ACC112 (cell line): ENCODE measurements at regions not wholly inside any gene's neighbourhood (a gene's known extent, or its start where the extent isn't known, plus 50 kb on each side); places are given as distances from the start of the nearest gene placed in this dataset.
A peak's percentile ranks its signal among the peaks of the same experiment; 100 is the strongest.

Experiments
- H2AFZ ChIP-seq: fragments of 200-600 bp; sonication (generic); one replicate; pipeline ENCODE4 v1.6.0; 2017; ENCODE audit warnings: antibody characterized with exemption, low read length; ENCODE audit not compliant: unreplicated experiment
- H3K27ac ChIP-seq: fragments of 200-600 bp; sonication (generic); 2 replicates; pipeline ENCODE4 v1.5.1; 2014; ENCODE audit warnings: low read depth, mild to moderate bottlenecking, antibody characterized with exemption, low read length, moderate library complexity
- H3K27me3 ChIP-seq: fragments of 200-600 bp; sonication (generic); 2 replicates; pipeline ENCODE4 v1.6.1; 2014; ENCODE audit warnings: mild to moderate bottlenecking, antibody characterized with exemption, low read length, moderate library complexity, mixed read lengths; ENCODE audit not compliant: insufficient read depth
- H3K36me3 ChIP-seq: fragments of 200-600 bp; sonication (generic); 2 replicates; pipeline ENCODE4 v1.6.1; 2016; ENCODE audit warnings: mild to moderate bottlenecking, antibody characterized with exemption, low read length, moderate library complexity, mixed read lengths; ENCODE audit not compliant: insufficient read depth
- H3K4me1 ChIP-seq: fragments of 200-600 bp; sonication (generic); one replicate; pipeline ENCODE4 v1.6.1; 2016; ENCODE audit warnings: low read length, mixed read lengths; ENCODE audit not compliant: insufficient read depth, unreplicated experiment, control insufficient read depth
- H3K4me3 ChIP-seq: fragments of 200-600 bp; sonication (generic); 2 replicates; pipeline ENCODE4 v1.5.1; 2014; ENCODE audit warnings: mild to moderate bottlenecking, low read depth, low read length
- H3K79me2 ChIP-seq: fragments of 200-600 bp; sonication (generic); one replicate; pipeline ENCODE4 v1.6.0; 2016; ENCODE audit warnings: low read length; ENCODE audit not compliant: control insufficient read depth, unreplicated experiment, insufficient read depth

DNA sequence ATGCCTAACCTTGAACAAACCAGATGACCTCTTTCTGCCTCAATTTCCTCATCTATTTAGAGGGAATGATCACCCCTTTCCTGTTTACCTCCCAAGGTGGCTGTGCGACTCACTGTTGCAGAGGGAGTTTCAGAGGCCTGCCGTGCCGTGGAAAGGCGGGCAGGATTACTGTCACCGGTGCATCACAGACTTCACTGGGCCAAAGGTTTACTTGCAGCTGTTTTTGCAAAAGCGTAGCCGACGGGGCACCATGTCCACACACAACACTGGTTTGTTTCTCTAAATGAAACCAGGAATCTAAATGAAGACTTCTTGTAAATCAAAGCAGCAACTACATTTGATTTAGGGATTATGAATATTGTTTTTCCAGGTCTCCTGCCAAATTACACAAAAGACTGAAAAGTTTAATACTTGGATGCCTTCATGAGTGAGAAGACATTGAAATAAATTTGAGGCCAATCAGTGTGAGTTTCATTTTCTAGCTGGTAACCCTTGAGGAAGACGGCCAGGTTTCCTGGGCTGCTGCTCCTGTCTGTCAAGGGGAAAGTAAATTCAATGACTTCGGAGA lies 696.1 kb upstream of the TMEM132C start:
- no peaks in the 10 kb centered on the region for H3K79me2 ChIP-seq
- no peak overlapping the region for H3K27ac ChIP-seq
- no peak overlapping the region for H3K4me3 ChIP-seq
- H3K4me1 ChIP-seq, result no peaks in the 10 kb centered on the region
- no peak overlapping the region for H2AFZ ChIP-seq
- H3K36me3 ChIP-seq, result no peaks in the 10 kb centered on the region
- H3K27me3 ChIP-seq, result peaks cover 6% of the 10 kb centered on the region; the same call in 1 of the 2 replicates

DNA sequence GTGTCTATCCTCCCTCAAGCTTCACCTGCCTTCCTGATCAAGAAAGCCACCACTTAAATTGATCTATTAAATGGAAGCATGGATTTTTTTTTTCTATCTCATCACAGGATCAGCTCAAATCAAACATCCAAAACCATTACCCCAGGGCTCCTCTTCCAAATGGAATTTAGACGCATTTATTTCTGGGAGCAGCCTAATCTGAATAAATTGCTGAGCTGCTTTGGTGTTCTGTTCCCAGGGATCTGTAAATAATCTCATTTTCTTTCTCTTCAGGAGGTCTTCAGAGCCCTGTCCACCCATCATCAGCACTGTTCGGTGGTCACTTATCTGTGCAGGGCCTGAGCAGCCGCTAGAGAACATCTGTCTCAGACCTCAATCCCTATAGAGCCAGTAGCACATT lies 695.4 kb upstream of the TMEM132C start:
- Histone ChIP-seq H3K36me3 (no peaks in the 10 kb centered on the region), H3K27ac (no peak overlapping the region), H3K4me1 (no peaks in the 10 kb centered on the region), H3K4me3 (no peak overlapping the region), H3K27me3 (peaks cover 6% of the 10 kb centered on the region; the same call in 1 of the 2 replicates), H2AFZ (no peak overlapping the region), H3K79me2 (no peaks in the 10 kb centered on the region)

DNA sequence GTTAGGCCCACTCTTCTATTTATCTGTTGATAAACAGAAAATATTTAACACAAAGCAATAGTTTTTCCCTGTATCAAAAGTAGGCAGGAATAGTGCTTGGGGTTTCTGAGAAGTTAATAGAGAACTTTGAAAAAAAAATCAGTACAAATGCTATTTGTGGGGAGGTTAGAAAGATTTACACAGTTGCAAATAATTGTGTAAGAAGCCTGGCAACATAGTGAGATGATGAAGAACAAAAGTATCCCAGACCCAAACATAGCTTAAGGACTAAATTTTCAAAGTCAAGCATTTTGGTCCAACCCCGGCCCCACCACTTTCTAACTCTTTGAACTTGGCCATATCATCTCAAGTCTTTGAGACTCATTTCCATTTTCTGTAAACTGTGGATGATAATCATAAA lies 687.5 kb upstream of the TMEM132C start:
- Histone ChIP-seq H3K27ac (no peak overlapping the region), H3K4me1 (no peaks in the 10 kb centered on the region), H3K4me3 (no peak overlapping the region), H3K79me2 (no peaks in the 10 kb centered on the region), H3K36me3 (no peaks in the 10 kb centered on the region), H3K27me3 (peaks cover under 1% of the 10 kb centered on the region; the same call in 1 of the 2 replicates), H2AFZ (no peak overlapping the region)

DNA sequence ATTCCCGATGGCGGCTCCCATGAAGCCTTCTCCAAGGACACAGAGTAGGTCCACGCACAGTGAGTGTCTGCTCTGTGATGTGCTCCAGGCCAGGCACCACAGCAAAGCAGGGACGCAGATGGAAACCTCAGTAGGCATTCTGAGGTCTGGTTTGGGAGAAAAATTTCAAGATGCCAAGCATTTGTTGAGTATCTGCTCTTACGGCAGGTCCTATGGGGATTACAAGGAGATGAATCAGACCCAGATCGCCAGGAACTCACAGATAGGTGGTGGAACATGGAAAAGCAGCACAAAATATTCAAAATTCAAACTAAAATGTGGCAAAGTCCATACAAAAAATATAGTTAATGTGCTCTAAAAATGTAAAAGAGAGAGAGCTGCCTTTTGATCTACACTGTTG lies 684.9 kb upstream of the TMEM132C start:
- Histone ChIP-seq H3K27ac (no peak overlapping the region), H3K4me1 (no peaks in the 10 kb centered on the region), H3K36me3 (no peaks in the 10 kb centered on the region), H3K27me3 (no peaks in the 10 kb centered on the region), H3K79me2 (no peaks in the 10 kb centered on the region), H2AFZ (no peak overlapping the region), H3K4me3 (no peak overlapping the region)

DNA sequence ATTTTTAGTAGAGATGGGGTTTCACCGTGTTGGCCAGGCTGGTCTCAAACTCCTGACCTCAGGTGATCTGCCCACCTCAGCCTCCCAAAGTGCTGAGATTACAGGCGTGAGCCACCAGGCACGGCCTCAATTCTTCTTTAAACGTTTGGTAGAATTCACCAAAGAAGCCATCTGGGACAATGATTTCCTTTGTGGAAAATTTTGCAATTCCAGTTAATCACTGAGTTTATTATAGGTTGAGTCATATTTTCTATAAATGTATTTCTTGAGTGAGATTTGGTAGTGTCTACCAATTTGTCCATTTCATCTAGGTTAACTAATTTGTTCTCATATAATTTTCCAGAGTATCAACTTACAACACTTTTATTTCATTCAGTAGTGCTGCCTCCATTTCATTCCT lies 683.9 kb upstream of the TMEM132C start:
- H3K27me3 ChIP-seq, result no peaks in the 10 kb centered on the region

DNA sequence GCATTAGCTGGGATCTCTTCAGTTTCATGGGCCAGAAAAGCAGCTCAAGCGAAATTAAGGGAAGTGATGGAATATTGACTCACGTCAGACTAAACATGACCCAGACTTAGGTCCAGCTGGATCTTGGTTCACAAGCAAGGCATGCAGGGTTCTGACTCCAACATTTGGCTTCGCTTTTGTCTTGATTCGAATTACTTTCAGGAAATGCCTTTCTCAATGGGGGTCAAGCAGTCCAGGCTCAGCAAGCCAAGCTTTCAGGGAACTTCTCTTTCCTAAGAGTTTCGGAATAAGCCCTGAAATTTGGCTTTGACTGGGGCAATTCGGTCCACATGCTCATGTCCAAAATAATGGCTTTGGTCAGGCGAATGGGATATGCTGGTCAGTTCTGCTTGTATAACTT lies 678.7 kb upstream of the TMEM132C start:
- Histone ChIP-seq H3K36me3 (no peaks in the 10 kb centered on the region), H2AFZ (peak overlapping the region; percentile 53), H3K4me3 (peak overlapping the region; percentile 55), H3K79me2 (no peaks in the 10 kb centered on the region), H3K4me1 (peaks cover 15% of the 10 kb centered on the region), H3K27me3 (no peaks in the 10 kb centered on the region), H3K27ac (peak overlapping the region; percentile 48; the same call in 1 of the 2 replicates)

More for the DNA sequence above, 683.9 kb upstream of the TMEM132C start:
- no peak overlapping the region for H2AFZ ChIP-seq
- H3K4me3 ChIP-seq, result no peak overlapping the region
- no peak overlapping the region for H3K27ac ChIP-seq
- no peaks in the 10 kb centered on the region for H3K79me2 ChIP-seq
- H3K4me1 ChIP-seq, result peaks cover 6% of the 10 kb centered on the region
- H3K36me3 ChIP-seq, result no peaks in the 10 kb centered on the region

DNA sequence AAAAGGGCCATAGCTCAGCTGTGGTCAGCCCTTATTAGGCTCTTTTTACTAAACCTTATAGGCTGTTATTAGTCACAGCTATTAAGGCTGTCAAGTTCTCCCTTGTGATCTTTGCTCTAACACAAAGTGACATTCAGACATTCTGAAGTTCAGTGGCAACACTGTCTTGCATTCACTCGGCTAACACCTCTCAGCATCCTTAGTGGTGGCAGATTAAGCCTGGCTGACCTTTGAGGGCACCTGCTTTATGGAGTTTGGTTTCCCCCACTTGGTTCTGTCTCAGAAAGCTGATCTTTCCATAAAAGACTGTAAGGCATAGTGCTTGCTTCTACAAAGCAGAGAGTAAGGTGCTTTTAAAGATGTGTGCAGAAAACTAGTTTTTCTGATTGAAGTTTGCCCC lies 677.4 kb upstream of the TMEM132C start:
- H2AFZ ChIP-seq, result no peak overlapping the region
- H3K27ac ChIP-seq, result no peak overlapping the region
- H3K36me3 ChIP-seq, result no peaks in the 10 kb centered on the region
- no peaks in the 10 kb centered on the region for H3K79me2 ChIP-seq
- H3K27me3 ChIP-seq, result no peaks in the 10 kb centered on the region
- peaks cover 15% of the 10 kb centered on the region for H3K4me1 ChIP-seq
- H3K4me3 ChIP-seq, result no peak overlapping the region

DNA sequence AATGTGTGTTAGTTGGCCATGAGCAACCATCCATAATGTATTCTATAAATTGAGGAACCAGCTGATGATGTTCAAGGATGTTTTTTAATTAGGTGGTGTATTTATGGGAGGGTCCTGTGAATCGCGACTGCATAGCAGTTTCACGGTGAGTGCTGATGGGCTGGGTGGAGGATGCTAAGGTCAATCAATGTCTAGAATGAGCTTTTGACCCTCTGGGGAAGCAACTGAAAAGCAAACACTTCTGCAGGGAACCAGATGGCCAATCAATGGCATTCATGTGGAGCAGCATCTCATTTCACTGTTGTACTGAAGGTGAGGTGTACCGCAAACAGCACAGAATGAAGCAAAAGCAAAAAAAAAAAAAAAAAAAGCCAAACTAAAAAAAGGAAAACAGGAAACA lies 676.1 kb upstream of the TMEM132C start:
- H3K27me3 ChIP-seq, result no peaks in the 10 kb centered on the region
- no peaks in the 10 kb centered on the region for H3K36me3 ChIP-seq
- no peak overlapping the region for H3K4me3 ChIP-seq
- H3K27ac ChIP-seq, result no peak overlapping the region
- no peaks in the 10 kb centered on the region for H3K79me2 ChIP-seq
- peaks cover 15% of the 10 kb centered on the region for H3K4me1 ChIP-seq
- H2AFZ ChIP-seq, result no peak overlapping the region

DNA sequence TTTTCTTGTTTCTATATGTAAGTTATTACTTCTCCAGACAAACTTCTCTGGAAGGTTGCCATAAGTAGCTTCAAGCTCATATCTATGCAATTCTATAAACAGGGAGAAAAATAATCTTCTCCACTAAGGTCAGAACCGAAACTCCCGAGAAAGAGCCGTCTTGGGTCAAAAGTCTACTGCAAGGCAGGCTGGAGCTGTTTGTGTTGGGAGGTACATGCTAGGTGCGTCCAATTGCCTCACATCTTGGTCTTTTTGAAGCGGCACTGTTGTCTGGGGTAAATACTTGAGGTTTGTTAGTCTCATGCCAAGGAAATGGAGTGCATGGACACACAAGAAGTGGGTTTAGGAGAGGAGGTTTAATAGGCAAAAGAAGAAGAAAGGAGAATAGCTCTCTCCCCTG lies 674.7 kb upstream of the TMEM132C start:
- Histone ChIP-seq H3K4me1 (peaks cover 15% of the 10 kb centered on the region), H3K27ac (no peak overlapping the region), H3K27me3 (no peaks in the 10 kb centered on the region), H2AFZ (no peak overlapping the region), H3K4me3 (no peak overlapping the region), H3K36me3 (no peaks in the 10 kb centered on the region), H3K79me2 (no peaks in the 10 kb centered on the region)

DNA sequence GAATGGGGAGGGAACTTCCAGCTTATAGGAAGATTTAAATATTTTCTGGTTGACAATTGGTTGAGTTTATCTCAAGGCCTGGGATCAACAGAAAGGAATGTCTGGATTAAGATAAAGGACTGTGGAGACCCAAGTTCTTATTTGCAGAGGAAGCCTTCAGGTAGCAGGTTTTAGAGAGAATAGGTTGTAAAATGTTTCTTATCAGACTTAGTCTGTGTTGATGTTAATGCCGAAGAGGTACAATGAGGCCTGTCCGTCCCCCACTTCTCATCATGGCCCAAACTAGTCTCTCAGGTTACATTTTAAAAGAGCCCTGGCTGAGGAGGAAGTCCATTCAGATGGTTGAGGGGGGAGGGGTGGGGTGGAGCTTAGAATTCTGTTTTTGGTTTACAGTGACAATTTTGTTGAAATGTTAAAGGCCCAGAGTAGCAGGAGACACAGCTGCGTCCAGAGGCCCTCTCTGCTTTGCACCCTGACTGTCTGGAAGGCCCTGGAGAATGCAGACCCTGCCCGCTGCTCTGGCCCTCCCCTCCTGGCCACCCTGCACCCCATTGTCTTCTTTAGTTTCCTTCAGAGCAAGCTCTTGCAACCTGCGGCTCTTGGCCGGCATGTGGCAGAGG lies 672.5 kb upstream of the TMEM132C start:
- H3K36me3 ChIP-seq, result no peaks in the 10 kb centered on the region
- no peak overlapping the region for H2AFZ ChIP-seq
- no peaks in the 10 kb centered on the region for H3K4me1 ChIP-seq
- H3K27me3 ChIP-seq, result no peaks in the 10 kb centered on the region
- no peak overlapping the region for H3K27ac ChIP-seq
- no peak overlapping the region for H3K4me3 ChIP-seq
- H3K79me2 ChIP-seq, result no peaks in the 10 kb centered on the region

DNA sequence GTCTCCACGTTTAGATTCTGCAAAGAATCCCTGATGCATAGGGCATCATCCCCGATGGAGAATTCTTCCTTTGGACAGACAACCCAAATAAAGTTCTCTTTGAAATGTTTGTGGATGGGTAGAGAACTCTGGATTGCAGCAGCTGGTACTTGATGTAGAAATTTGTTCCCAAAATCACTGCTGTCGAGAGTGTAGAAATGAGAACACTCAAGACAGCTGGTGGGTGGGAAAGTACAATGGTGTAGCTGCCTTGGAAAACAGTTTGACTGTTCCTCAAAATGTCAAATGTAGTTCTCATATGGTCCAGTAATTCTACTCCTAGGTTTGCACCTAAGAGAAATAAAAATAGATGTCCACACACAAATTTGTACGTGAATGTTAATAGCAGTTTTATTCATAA lies 671.5 kb upstream of the TMEM132C start:
- no peaks in the 10 kb centered on the region for H3K79me2 ChIP-seq
- H3K4me3 ChIP-seq, result no peak overlapping the region
- H3K27ac ChIP-seq, result no peak overlapping the region
- no peaks in the 10 kb centered on the region for H3K4me1 ChIP-seq
- no peak overlapping the region for H2AFZ ChIP-seq
- no peaks in the 10 kb centered on the region for H3K27me3 ChIP-seq
- H3K36me3 ChIP-seq, result no peaks in the 10 kb centered on the region
